Caco-2 (cell line): ENCODE measurements at regions not wholly inside any gene's neighbourhood (a gene's known extent, or its start where the extent isn't known, plus 50 kb on each side); places are given as distances from the start of the nearest gene placed in this dataset.

ENCODE experiments used
- BruUV-seq: library from RNA; stranded (reverse); fragments of 400-500 nt; replicated peaks from 2 replicates; lab custom pipeline; 2021; lab: Mats Ljungman, UMichigan
- CTCF ChIA-PET: fragments of 300-600 bp; sonication (Branson Sonifier 250); formaldehyde crosslinking; loops from one replicate; lab custom pipeline; 2022; ENCODE audit warnings: antibody characterized with exemption; lab: Charles Lee
- POLR2A ChIA-PET: fragments of 300-600 bp; sonication (Branson Sonifier 250); formaldehyde crosslinking; loops from one replicate; lab custom pipeline; 2022; ENCODE audit warnings: antibody characterized with exemption; lab: Charles Lee
- DNase-seq, 2 experiments: peaks; one replicate each; pipeline versions ENCODE4 v3.0.0 to v3.0.0-alpha.2; 2020 to 2022
- H3K27me3 ChIP-seq: replicated peaks from 2 replicates; pipeline ENCODE4 v1.6.0; 2011; ENCODE audit warnings: low read length; ENCODE audit not compliant: control insufficient read depth, insufficient read depth
- H3K36me3 ChIP-seq: 2 replicates; pipeline ENCODE4 v1.5.1; 2011; ENCODE audit warnings: low read length; ENCODE audit not compliant: control insufficient read depth, insufficient read depth
- H3K4me1 ChIP-seq: fragments of 250-450 bp; sonication (Bioruptor Pico); 2 replicates; pipeline ENCODE4 v1.5.1; 2020; ENCODE audit warnings: mild to moderate bottlenecking
- H3K4me3 ChIP-seq: 2 replicates; pipeline ENCODE4 v1.5.1; 2011; ENCODE audit warnings: low read depth, mild to moderate bottlenecking, control low read depth, low read length
- H3K9me3 ChIP-seq: fragments of 250-450 bp; sonication (Bioruptor Pico); 2 replicates; pipeline ENCODE4 v1.5.1; 2020; ENCODE audit warnings: mild to moderate bottlenecking, moderate library complexity
- H3K27ac Mint-ChIP-seq: one replicate; pipeline ENCODE4 v1.8.0; 2022; ENCODE audit warnings: mixed read lengths; ENCODE audit not compliant: unreplicated experiment
- H3K27me3 Mint-ChIP-seq: one replicate; pipeline ENCODE4 v1.8.0; 2022; ENCODE audit warnings: mixed read lengths; ENCODE audit not compliant: insufficient read depth, unreplicated experiment
- H3K36me3 Mint-ChIP-seq: one replicate; pipeline ENCODE4 v1.8.0; 2022; ENCODE audit warnings: mild to moderate bottlenecking, mixed read lengths; ENCODE audit not compliant: insufficient read depth, unreplicated experiment
- H3K4me1 Mint-ChIP-seq: one replicate; pipeline ENCODE4 v1.8.0; 2022; ENCODE audit warnings: low read depth, mixed read lengths; ENCODE audit not compliant: unreplicated experiment
- H3K4me3 Mint-ChIP-seq: one replicate; pipeline ENCODE4 v1.8.0; 2022; ENCODE audit warnings: mild to moderate bottlenecking, moderate library complexity, mixed read lengths; ENCODE audit not compliant: unreplicated experiment
- H3K9me3 Mint-ChIP-seq: one replicate; pipeline ENCODE4 v1.8.0; 2022; ENCODE audit warnings: mixed read lengths; ENCODE audit not compliant: unreplicated experiment
- CTCF ChIP-seq, 2 experiments: fragments of 200-600 bp in 1 of 2; IDR thresholded peaks; 1 replicate in 1 of 2; 2 replicates in 1 of 2; pipeline versions ENCODE4 v1.5.1 to v1.8.0; 2011 to 2022; ENCODE audit warnings: antibody characterized with exemption in 1 of 2, control low read depth in 1 of 2, inconsistent platforms in 1 of 2, low read depth in 1 of 2, low read length in 1 of 2, mild to moderate bottlenecking in 1 of 2, moderate library complexity in 1 of 2; ENCODE audit not compliant: insufficient read depth in 1 of 2, severe bottlenecking in 1 of 2, unreplicated experiment in 1 of 2
- intact Hi-C: fragments of 100-400 bp; cut with micrococcal nuclease; formaldehyde crosslinking; loops from one replicate; pipeline ENCODE4 v1.10.0; 2022; ENCODE audit not compliant: unreplicated experiment

DNA sequence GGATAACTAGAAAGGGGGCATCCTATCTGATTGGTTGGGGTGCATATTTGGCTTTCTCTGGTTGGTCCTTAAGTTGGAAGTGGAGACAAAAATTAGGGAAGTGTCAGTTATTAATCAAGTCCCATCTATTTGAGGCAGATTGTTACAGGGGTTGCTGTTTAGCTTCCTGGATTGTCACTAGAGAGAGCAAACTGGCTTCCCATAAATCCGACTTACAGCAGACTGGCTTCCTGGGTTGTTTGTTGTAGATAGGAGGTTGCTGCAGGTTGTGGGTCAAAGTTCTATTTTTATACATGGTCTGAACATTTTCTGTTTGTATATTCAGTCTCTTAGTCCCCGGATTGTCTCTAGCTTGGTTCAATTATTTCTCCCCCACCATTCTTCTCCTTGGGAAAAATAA lies 106.1 kb upstream of the HABP2 start:
- Mint-ChIP-seq H3K27ac (no peak overlapping the region), H3K4me1 (peaks cover 7% of the 10 kb centered on the region), H3K4me3 (no peak overlapping the region), H3K9me3 (no peaks in the 10 kb centered on the region), H3K27me3 (peaks cover 2% of the 10 kb centered on the region), H3K36me3 (no peaks in the 10 kb centered on the region)
- ChIA-PET POLR2A (no interaction called here), CTCF (interaction anchor here (0.8 kb wide), 1 partner anchor 74 kb away, joined by 3 read pairs; no protein-coding TSS in a partner anchor)
- no peak for TF ChIP-seq CTCF (IDR thresholded peaks at IDR 0.05; ENCODE audit: insufficient read depth in 1 of 2, low read depth in 1 of 2, low read length in 1 of 2, severe bottlenecking in 1 of 2, unreplicated experiment in 1 of 2)
- H3K4me1 ChIP-seq, result peaks cover 18% of the 10 kb centered on the region
- BruUV-seq, result no TSS peak
- H3K27me3 ChIP-seq, result no peaks in the 10 kb centered on the region
- no peak overlapping the region for H3K4me3 ChIP-seq
- no peaks in the 10 kb centered on the region for H3K9me3 ChIP-seq
- intact Hi-C loops, result no loop called here
- no peaks in the 10 kb centered on the region for H3K36me3 ChIP-seq
- no peak for DNase-seq

DNA sequence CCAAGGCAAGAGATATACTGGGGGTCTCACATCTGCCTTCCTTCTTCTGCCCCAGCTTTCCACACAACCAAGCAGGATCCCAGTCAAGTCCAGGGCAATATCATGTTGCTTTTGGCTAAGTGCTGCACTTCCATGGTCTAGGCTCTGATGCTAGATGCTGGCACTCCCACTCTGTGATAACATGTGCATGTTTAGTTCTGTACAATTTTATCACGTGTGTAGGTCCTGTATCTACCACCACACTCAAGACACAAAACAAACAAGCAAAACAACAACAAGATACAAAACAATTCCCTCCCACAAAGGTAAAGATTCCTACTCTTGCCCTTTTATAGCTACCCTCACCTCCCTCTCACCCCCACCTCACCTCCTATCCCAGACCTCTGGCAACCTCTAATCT lies 105.6 kb upstream of the HABP2 start:
- peaks cover 7% of the 10 kb centered on the region for H3K4me1 Mint-ChIP-seq
- no peak overlapping the region for H3K4me3 Mint-ChIP-seq
- ChIA-PET CTCF (no interaction called here), POLR2A (no interaction called here)
- Histone ChIP-seq H3K9me3 (no peaks in the 10 kb centered on the region), H3K27me3 (no peaks in the 10 kb centered on the region), H3K4me3 (no peak overlapping the region), H3K4me1 (peaks cover 18% of the 10 kb centered on the region), H3K36me3 (no peaks in the 10 kb centered on the region)
- no TSS peak for BruUV-seq
- no peak for TF ChIP-seq CTCF (IDR thresholded peaks at IDR 0.05; ENCODE audit: insufficient read depth in 1 of 2, low read depth in 1 of 2, low read length in 1 of 2, severe bottlenecking in 1 of 2, unreplicated experiment in 1 of 2)
- no peak overlapping the region for H3K27ac Mint-ChIP-seq
- DNase-seq, result no peak
- no peaks in the 10 kb centered on the region for H3K9me3 Mint-ChIP-seq
- no peaks in the 10 kb centered on the region for H3K36me3 Mint-ChIP-seq
- intact Hi-C loops, result no loop called here
- H3K27me3 Mint-ChIP-seq, result peaks cover 3% of the 10 kb centered on the region

DNA sequence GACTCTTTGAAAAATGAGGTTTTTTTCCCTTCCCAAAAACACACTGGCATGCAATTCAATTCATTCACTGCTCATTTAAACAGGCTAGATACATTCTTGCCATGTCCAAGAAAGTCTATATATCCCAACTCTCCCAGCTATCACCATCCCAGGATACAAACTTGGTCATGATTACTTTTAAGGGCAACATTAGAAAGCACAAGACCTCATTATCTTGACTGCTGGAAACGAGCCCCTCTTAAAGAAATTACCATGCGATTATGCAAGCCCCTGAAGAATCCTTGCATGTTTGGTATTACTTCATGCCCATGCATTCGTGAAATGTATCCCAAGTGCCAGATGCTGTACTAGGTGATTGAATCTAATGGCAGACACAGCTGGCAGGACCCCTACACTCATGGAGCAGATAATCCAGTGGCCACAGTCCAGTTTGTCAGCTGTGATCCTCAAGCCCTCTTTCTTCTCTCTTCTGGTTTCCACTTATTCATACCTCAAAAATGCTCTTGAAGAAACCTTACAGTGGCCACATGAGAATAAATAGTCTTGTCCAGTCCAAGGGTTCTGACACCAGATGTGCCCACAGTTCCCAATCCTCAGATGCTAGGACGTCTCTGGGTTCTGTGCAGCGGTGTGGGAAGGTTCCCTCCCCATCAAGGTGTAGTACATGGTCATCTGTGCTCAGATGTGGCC lies 103.7 kb upstream of the HABP2 start:
- Mint-ChIP-seq H3K4me3 (no peak overlapping the region), H3K27ac (no peak overlapping the region), H3K9me3 (no peaks in the 10 kb centered on the region), H3K36me3 (no peaks in the 10 kb centered on the region), H3K27me3 (peaks cover 3% of the 10 kb centered on the region), H3K4me1 (peaks cover 7% of the 10 kb centered on the region)
- no peaks in the 10 kb centered on the region for H3K27me3 ChIP-seq
- BruUV-seq, result no TSS peak
- intact Hi-C loops, result no loop called here
- no peaks in the 10 kb centered on the region for H3K36me3 ChIP-seq
- no peak for TF ChIP-seq CTCF (IDR thresholded peaks at IDR 0.05; ENCODE audit: insufficient read depth in 1 of 2, low read depth in 1 of 2, low read length in 1 of 2, severe bottlenecking in 1 of 2, unreplicated experiment in 1 of 2)
- H3K4me1 ChIP-seq, result peaks cover 18% of the 10 kb centered on the region
- no peaks in the 10 kb centered on the region for H3K9me3 ChIP-seq
- no peak overlapping the region for H3K4me3 ChIP-seq
- ChIA-PET CTCF (no interaction called here), POLR2A (no interaction called here)
- no peak for DNase-seq
